Liver (tissue), 3 donors: ENCODE measurements at regions not wholly inside any gene's neighbourhood (a gene's known extent, or its start where the extent isn't known, plus 50 kb on each side); places are given as distances from the start of the nearest gene placed in this dataset.

Experiments
- JUND ChIP-seq, 2 donors: IDR thresholded peaks; 2 replicates each; pipeline ENCODE4 v1.6.1; 2016; ENCODE audit warnings: antibody characterized with exemption in 2 of 2
- TF ChIP-seq, protein P1 (sequence below): IDR thresholded peaks from 2 replicates; pipeline ENCODE4 v1.6.1; 2016; ENCODE audit warnings: antibody characterized with exemption, mild to moderate bottlenecking
- TF ChIP-seq, protein P2 (sequence below): fragments of 150-350 bp; IDR thresholded peaks from 2 replicates; pipeline ENCODE4 v1.5.1; 2017; ENCODE audit warnings: improper control_type of control experiment, low read depth, low read length; ENCODE audit not compliant: missing input control
- TF ChIP-seq, protein P3 (sequence below): IDR thresholded peaks from 2 replicates; pipeline ENCODE4 v1.6.1; 2016; ENCODE audit warnings: antibody characterized with exemption
- TF ChIP-seq, protein P4 (sequence below): IDR thresholded peaks from 2 replicates; pipeline ENCODE4 v1.6.1; 2016; ENCODE audit warnings: antibody characterized with exemption
- donor health status: healthy.
- donor health status: healthy.

DNA sequence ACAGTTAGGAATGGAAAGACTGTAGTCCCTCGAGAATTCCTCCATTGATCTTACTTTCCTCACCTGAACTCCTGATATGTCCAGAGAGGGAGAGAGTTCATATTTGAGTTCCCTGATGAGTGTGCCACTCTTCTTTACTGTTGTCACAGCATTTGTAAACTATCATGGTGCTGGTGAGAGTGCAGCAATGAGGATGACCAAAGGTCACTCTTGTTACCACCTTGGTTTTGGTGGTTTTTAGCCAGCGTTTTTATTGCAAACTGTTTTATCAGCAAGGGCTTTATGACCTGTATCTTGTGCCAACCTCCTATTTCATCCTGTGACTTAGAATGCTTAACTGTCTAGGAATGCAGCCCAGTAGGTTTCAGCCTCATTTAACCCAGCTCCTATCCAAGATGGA is 1062.5 kb downstream of the BCL11A start:
- TF ChIP-seq, protein P1, sequence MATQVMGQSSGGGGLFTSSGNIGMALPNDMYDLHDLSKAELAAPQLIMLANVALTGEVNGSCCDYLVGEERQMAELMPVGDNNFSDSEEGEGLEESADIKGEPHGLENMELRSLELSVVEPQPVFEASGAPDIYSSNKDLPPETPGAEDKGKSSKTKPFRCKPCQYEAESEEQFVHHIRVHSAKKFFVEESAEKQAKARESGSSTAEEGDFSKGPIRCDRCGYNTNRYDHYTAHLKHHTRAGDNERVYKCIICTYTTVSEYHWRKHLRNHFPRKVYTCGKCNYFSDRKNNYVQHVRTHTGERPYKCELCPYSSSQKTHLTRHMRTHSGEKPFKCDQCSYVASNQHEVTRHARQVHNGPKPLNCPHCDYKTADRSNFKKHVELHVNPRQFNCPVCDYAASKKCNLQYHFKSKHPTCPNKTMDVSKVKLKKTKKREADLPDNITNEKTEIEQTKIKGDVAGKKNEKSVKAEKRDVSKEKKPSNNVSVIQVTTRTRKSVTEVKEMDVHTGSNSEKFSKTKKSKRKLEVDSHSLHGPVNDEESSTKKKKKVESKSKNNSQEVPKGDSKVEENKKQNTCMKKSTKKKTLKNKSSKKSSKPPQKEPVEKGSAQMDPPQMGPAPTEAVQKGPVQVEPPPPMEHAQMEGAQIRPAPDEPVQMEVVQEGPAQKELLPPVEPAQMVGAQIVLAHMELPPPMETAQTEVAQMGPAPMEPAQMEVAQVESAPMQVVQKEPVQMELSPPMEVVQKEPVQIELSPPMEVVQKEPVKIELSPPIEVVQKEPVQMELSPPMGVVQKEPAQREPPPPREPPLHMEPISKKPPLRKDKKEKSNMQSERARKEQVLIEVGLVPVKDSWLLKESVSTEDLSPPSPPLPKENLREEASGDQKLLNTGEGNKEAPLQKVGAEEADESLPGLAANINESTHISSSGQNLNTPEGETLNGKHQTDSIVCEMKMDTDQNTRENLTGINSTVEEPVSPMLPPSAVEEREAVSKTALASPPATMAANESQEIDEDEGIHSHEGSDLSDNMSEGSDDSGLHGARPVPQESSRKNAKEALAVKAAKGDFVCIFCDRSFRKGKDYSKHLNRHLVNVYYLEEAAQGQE = no peak
- TF ChIP-seq, protein P2, sequence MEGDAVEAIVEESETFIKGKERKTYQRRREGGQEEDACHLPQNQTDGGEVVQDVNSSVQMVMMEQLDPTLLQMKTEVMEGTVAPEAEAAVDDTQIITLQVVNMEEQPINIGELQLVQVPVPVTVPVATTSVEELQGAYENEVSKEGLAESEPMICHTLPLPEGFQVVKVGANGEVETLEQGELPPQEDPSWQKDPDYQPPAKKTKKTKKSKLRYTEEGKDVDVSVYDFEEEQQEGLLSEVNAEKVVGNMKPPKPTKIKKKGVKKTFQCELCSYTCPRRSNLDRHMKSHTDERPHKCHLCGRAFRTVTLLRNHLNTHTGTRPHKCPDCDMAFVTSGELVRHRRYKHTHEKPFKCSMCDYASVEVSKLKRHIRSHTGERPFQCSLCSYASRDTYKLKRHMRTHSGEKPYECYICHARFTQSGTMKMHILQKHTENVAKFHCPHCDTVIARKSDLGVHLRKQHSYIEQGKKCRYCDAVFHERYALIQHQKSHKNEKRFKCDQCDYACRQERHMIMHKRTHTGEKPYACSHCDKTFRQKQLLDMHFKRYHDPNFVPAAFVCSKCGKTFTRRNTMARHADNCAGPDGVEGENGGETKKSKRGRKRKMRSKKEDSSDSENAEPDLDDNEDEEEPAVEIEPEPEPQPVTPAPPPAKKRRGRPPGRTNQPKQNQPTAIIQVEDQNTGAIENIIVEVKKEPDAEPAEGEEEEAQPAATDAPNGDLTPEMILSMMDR = no peak
- TF ChIP-seq, protein P3, sequence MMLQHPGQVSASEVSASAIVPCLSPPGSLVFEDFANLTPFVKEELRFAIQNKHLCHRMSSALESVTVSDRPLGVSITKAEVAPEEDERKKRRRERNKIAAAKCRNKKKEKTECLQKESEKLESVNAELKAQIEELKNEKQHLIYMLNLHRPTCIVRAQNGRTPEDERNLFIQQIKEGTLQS = no peak
- TF ChIP-seq, protein P4, sequence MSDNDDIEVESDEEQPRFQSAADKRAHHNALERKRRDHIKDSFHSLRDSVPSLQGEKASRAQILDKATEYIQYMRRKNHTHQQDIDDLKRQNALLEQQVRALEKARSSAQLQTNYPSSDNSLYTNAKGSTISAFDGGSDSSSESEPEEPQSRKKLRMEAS = no peak
- TF ChIP-seq JUND (IDR thresholded peaks at IDR 0.05) = no peak
